ENCODE measurements at regions not wholly inside any gene's neighbourhood (a gene's known extent, or its start where the extent isn't known, plus 50 kb on each side); places are given as distances from the start of the nearest gene placed in this dataset.

DNA sequence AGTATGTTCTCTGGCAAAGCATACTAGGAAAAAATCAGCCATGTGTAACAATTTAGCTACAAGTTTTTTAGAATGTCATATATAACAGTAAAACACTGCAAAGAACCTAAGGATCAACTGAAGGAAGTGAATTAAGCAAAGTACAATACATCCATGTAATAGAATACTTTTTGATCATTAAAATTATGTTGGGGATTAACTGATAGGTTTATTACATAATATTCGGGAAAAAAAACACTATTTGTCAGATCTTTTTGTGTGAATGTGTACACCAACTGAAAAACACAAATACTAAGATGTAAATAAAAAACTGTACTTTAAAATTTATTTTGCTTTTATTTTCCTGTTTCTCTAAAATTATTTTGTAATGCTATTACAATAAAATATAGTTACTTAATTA is 185.5 kb upstream of the DYNLRB2 start:
- TF ChIP-seq CTCF (IDR thresholded peaks at IDR 0.05; ENCODE audit: low read depth, low read length, poor library complexity, severe bottlenecking) (no peak), EZH2phosphoT487 (IDR thresholded peaks at IDR 0.05; ENCODE audit: borderline replicate concordance, low read length) (no peak)

Measured in DOHH2 (cell line).